ENCODE measurements at regions not wholly inside any gene's neighbourhood (a gene's known extent, or its start where the extent isn't known, plus 50 kb on each side); places are given as distances from the start of the nearest gene placed in this dataset.
"Not testable (repeated sequence)": the region's sequence is repeated elsewhere in the genome, so short reads cannot be mapped to it uniquely, and the experiment has no call there.

- DNase-seq, result peak; percentile 81
Observed at GRCh38 chr1:56097713-56098112, 481.6 kb downstream of the PLPP3 start.

GRCh38 chr1:56095696-56096665 lies 483.4 kb downstream of the PLPP3 start:
- peak; percentile 46 for DNase-seq

DNA sequence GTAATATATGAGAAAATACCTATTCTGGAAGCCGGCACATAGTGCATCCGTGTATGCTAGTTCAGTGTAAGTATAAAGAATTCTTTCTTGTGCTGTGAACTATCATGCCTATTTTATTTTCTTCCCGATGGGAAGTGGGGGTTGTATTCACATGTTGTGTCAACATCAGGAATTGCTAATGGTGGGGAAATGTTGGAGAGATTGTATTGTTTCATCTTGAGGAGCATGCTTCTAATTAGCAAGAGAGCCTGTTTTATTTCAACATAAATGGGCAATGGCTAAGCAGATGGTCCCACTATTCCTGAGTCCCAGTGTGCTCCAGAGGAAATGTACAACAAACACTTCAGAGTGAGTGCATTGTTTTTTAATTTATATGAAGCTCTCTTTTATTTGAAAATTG lies 485.2 kb downstream of the PLPP3 start:
- peak; percentile 20 for DNase-seq

GRCh38 chr1:56092684-56093570 lies 486.4 kb downstream of the PLPP3 start:
- no peak for DNase-seq

DNA sequence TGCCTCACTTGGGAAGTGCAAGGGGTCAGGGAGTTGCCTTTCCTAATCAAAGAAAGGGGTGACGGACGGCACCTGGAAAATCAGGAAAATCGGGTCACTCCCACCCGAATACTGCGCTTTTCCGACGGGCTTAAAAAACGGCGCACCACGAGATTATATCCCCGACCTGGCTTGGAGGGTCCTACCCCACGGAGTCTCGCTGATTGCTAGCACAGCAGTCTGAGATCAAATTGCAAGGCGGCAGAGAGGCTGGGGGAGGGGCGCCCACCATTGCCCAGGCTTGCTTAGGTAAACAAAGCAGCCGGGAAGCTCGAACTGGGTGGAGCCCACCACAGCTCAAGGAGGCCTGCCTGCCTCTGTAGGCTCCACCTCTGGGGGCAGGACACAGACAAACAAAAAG lies 489.5 kb downstream of the PLPP3 start:
- not testable (repeated sequence) for DNase-seq

DNA sequence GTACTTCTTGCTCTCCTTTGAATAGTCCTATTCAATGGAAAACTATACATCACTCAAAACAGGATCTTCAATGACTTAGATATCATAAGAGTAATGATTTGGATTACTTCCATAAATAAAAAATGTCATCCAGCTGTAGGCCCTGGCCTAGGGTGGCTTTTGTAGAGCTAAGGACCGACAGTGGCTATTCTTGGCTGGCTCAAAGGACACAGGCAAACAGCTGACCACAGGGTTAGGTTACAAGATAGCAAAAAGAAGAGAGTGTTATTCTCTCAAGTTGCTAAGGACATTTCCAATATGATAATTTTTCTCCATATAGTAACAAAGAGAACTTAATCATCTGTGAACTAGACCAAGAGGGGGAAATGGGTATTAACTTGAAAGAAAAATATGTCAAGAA lies 495.1 kb downstream of the PLPP3 start:
- DNase-seq, result no peak

- no peak for DNase-seq
Observed at GRCh38 chr1:56081736-56082135, 497.6 kb downstream of the PLPP3 start.

DNA sequence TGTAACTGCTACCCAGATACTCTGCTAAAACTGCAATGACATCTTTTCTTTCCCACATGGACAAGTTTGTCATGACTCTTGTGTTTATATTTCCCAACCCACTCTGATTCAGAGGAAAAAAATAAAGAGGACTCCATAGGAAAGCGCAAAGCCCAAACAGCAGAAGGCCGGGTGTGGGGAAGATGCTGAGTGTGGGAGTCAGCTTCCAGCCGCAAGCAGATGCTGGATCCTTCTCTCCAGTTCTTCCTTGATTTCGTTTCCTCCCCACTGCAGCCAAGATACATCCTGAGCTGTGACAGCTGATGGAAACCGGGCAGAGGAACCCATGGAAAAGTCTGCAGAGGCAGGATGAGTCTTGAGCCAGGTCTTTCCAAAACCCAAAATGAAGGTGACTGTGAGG lies 498.2 kb downstream of the PLPP3 start:
- DNase-seq, result no peak

GRCh38 chr1:56080123-56080522 lies 499.2 kb downstream of the PLPP3 start:
- no peak for DNase-seq

DNA sequence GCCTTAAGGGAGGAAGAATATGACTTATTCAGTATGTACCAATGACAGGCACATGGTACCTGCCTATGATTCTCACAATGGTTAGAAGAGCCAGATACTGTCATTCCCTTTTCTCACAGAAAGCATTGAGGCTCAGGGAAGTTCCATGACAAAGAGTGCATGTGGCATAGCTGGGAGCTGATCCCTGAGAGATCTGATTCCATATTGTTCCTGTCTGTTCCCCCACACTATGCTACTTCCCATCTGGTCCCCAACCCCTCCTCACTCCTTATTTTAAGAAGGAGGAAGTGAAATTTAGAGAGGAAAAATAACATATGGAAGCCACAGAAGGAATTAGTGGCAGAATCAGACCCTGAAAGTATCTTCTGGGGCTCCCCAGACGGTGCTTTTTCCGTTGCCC lies 500.0 kb downstream of the PLPP3 start:
- DNase-seq, result no peak

- peak; percentile 27 for DNase-seq
Observed at GRCh38 chr1:56077206-56077605, 502.2 kb downstream of the PLPP3 start.

GRCh38 chr1:56074007-56074651 lies 505.2 kb downstream of the PLPP3 start:
- peak; percentile 95 for DNase-seq

DNA sequence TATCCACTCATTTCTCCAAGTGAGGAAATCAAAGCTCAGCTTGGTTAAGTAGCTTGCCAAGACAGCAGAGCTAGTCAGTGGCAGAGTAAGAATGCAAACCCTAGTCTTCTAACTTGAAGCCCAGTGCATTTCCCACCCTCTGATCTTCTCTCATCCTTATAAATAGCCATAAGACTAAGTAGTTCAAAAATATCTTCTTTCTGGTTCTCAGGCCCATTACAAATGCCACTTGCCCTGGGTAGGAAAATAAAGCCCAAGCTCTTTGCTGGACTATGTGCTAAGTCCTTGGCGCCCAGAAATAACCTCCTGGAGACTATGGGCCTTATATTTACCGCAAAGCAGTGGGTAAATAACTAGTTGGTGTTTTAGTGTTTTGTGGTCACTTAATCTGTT lies 505.8 kb downstream of the PLPP3 start:
- no peak for DNase-seq

DNA sequence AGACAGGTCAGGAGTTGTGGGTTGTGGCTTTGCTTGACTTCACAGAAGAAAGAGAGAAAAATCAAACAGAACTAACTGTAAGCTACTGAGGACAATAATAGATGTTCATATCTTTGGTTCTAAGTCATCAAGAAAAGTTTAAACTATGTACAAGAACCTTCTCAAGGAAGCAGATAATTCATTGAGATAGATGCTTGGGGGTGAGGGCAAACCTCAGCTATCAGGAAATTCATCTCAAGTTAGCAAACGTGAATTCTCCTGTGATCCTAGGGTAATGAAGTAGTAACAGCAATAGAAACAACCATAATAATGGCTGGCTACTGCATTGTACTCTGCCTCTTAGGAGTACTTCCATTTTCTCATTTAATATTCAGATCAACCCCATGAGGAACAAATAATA lies 506.2 kb downstream of the PLPP3 start:
- no peak for DNase-seq

GRCh38 chr1:56072310-56072709 lies 507.1 kb downstream of the PLPP3 start:
- DNase-seq, result no peak

- no peak for DNase-seq
Observed at GRCh38 chr1:56071351-56071750, 508.0 kb downstream of the PLPP3 start.

GRCh38 chr1:56070601-56071000 lies 508.8 kb downstream of the PLPP3 start:
- DNase-seq, result peak; percentile 75

GRCh38 chr1:56069824-56070223 lies 509.5 kb downstream of the PLPP3 start:
- no peak for DNase-seq

DNA sequence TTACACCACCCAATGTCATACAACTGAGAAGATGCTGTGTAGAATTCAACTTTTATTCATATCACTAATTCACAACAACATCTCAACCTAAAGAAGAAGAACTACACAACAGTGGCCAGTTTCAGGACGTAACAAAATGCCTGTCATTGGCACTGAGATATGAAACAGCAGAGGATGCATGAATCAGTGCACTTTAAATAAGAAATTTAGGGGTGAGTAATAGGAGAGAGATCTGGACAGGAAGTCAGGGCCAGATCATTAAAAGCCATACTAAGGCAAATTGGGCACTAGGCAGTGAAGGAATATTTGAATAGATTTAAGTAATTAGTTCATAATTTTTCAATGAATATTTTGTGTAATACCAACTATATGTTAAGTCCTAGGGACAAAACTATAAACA lies 510.5 kb downstream of the PLPP3 start:
- no peak for DNase-seq

- no peak for DNase-seq
Observed at GRCh38 chr1:56068210-56068609, 511.2 kb downstream of the PLPP3 start.

- no peak for DNase-seq
Observed at GRCh38 chr1:56065729-56066128, 513.6 kb downstream of the PLPP3 start.

- DNase-seq, result no peak
Observed at GRCh38 chr1:56064705-56065104, 514.7 kb downstream of the PLPP3 start.

GRCh38 chr1:56063461-56063860 lies 515.9 kb downstream of the PLPP3 start:
- DNase-seq, result peak; percentile 14

Data from NCI-H446 treated with DMSO at 0.1 percent for 48 hours (cell line).